ENCODE measurements at regions not wholly inside any gene's neighbourhood (a gene's known extent, or its start where the extent isn't known, plus 50 kb on each side); places are given as distances from the start of the nearest gene placed in this dataset.
"Not testable (repeated sequence)": the region's sequence is repeated elsewhere in the genome, so short reads cannot be mapped to it uniquely, and the experiment has no call there.

DNA sequence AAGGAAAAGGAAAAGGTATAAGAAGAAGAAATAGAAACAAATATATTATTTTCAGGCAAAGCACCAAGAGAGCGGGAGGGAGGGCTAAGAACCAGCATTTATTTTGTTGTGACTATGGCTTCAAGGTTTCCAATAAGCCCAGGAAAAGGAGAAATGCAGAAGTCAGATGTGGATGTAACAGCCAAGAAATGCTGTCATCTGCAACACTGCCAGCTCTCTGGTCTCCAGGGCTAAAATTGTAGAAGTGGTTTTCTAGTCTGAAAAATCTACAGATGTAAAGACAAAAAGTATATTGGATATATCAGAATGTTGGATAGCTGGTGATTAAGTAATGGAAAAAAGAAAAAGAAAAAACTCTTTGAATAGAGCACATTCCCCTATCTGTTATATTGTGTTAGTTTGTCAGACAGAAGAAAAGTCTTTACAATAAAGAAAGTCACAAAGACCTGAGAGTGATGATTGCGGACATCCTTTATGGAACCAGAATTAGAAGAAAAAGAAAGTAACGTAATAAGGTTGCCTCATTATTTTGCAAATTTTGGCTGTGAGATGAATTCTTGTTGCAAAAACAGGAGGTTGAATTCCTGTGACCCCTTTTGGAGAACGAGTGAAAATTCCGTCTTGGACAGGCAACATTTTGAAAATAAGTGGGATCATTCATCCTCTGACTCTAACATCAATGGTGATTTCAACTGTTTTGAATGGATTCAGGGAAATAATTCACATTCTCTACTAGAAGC lies 938.1 kb downstream of the TTLL7 start:
- no peak for DNase-seq (ENCODE audit: low read depth in 4 of 4, low spot score in 3 of 4)

DNA sequence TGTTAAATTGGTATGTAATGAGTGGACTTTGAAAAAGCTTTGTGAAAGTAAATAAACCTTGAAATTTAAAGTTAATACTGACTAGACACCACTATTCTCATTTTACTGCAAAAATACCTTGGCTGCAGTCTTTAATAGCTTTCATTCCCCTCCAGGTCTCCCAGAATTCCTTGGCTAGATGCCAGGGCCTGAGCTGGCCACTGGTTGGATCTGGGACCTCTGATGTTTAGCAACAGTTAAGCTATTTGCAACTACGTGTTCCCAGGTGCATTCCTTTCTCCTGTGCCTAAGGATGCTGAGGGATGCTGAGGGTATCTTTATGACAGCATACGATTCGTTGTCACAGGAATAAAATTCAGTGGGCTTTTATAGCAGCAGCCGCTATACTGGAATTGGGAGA lies 938.7 kb downstream of the TTLL7 start:
- no peak for DNase-seq (ENCODE audit: low read depth in 4 of 4, low spot score in 3 of 4)

DNA sequence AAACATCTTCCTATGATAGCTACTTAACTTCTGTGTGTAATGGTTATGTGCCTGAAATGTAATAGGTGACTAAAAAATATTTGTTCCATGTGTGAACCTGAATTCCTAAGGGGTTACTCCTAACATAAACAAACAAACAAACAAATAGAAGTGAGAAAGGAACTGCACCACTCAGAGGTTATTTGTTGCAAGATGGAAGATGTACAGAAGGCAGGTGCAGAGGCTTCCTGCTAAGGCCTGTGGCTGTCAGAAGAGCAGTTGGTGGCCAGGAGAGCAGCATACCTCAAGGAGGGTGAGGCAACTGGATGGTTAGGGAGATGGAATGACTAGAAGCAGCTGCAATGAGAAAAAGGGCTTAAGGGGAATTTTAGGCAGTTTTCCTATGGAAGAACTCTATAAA lies 940.6 kb downstream of the TTLL7 start:
- no peak for DNase-seq (ENCODE audit: low read depth in 4 of 4, low spot score in 3 of 4)

GRCh38 chr1:83055391-83056170 lies 943.4 kb downstream of the TTLL7 start:
- DNase-seq (ENCODE audit: low read depth in 4 of 4, low spot score in 3 of 4): no peak

GRCh38 chr1:83053446-83053845 lies 945.5 kb downstream of the TTLL7 start:
- no peak for DNase-seq (ENCODE audit: low read depth in 4 of 4, low spot score in 3 of 4)

- DNase-seq (ENCODE audit: low read depth in 4 of 4, low spot score in 3 of 4): no peak
Observed at GRCh38 chr1:83052865-83053264, 946.1 kb downstream of the TTLL7 start.

DNA sequence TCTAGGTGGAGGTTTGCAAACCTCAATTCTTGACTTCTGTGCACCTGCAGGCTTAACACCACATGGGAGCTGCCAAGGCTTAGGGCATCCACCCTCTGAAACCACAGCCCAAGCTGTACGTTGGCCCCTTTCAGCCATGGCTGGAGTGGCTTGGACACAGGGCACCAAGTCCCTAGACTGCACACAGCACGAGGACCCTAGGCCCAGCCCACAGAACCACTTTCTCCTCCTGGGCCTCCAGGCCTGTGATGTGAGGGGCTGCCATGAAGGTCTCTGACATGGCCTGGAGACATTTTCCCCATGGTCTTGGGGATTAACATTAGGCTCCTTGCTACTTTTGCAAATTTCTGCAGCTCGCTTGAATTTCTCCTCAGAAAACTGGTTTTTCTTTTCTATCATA lies 947.9 kb downstream of the TTLL7 start:
- DNase-seq (ENCODE audit: low read depth in 4 of 4, low spot score in 3 of 4): not testable (repeated sequence)

- DNase-seq (ENCODE audit: low read depth in 4 of 4, low spot score in 3 of 4): no peak
Observed at GRCh38 chr1:83043244-83043643, 955.7 kb downstream of the TTLL7 start.

DNA sequence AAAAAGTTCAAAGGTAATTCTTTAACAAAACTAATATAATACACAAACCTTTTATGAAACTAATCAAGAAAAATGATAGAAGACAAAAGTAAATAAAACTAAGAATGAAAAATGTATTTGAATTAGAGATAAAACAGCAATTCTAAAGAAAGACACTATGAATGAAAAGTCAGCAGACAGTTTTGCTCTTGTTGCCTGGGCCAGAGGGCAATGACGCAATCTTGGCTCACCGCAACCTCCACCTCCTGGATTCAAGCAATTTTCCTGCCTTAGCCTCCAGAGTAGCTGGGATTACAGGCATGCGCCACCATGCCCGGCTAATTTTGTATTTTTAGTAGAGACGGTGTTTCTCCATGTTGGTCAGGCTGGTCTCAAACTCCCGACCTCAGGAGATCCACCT lies 959.8 kb downstream of the TTLL7 start:
- not testable (repeated sequence) for DNase-seq (ENCODE audit: low read depth in 4 of 4, low spot score in 3 of 4)

DNA sequence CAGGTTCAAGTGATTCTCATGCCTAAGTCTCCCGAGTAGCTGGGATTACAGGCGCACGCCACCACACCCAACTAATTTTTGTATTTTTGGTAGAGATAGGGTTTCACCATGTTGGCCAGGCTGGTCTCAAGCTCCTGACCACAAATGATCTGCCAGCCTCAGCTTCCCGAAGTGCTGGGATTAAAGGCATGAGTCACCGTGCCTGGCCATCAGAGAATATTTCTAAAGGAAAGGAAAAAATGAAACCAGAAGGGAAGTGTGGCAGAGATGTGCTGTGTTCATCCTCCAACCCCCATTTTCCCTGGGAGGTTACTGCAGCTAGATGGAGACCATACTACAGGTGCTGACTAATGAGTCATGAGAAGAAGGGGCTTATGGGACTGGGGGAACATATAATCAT lies 964.1 kb downstream of the TTLL7 start:
- no peak for DNase-seq (ENCODE audit: low read depth in 4 of 4, low spot score in 3 of 4)

- no peak for DNase-seq (ENCODE audit: low read depth in 4 of 4, low spot score in 3 of 4)
Observed at GRCh38 chr1:83033682-83034081, 965.2 kb downstream of the TTLL7 start.

- DNase-seq (ENCODE audit: low read depth in 4 of 4, low spot score in 3 of 4): no peak
Observed at GRCh38 chr1:83029916-83030315, 969.0 kb downstream of the TTLL7 start.

DNA sequence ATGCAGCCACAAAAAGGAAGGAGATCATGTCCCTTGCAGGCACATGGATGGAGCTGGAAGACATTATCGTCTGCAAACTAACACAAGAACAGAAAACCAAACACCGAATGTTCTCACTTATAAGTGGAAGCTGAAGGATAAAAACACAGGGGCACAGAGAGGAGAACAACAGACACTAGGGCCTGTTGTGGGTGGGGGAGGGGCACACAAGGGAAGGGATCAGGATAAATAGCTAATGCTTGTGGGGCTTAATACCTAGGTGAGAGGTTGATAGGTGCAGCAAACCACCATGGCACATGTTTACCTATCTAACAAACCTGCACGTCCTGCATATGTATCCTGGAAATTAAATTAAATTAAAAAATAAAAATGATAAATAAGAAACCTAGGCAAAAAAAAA lies 969.9 kb downstream of the TTLL7 start:
- DNase-seq (ENCODE audit: low read depth in 4 of 4, low spot score in 3 of 4): no peak

GRCh38 chr1:83028467-83028866 lies 970.5 kb downstream of the TTLL7 start:
- no peak for DNase-seq (ENCODE audit: low read depth in 4 of 4, low spot score in 3 of 4)

GRCh38 chr1:83027511-83027910 lies 971.4 kb downstream of the TTLL7 start:
- DNase-seq (ENCODE audit: low read depth in 4 of 4, low spot score in 3 of 4): no peak

DNA sequence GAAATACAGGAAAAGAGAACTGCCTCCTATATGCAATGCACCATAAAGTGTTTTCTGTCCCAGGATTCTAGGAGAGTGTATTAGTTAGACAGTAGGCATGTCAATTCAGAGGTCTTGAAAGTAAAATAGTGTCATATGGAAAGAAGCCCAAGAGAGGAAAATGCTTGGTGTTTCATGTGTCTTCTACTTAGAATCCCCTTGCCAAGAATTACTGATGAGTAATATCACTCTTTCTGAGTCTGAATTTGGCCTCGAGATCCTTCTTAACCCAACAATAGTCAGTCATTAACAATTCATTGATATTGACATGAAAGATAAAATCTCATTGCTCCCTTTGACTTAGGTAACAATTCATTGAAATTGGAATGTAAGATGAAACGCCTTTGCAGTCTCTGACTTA lies 972.2 kb downstream of the TTLL7 start:
- no peak for DNase-seq (ENCODE audit: low read depth in 4 of 4, low spot score in 3 of 4)

GRCh38 chr1:83024251-83024767 lies 974.6 kb downstream of the TTLL7 start:
- no peak for DNase-seq (ENCODE audit: low read depth in 4 of 4, low spot score in 3 of 4)

DNA sequence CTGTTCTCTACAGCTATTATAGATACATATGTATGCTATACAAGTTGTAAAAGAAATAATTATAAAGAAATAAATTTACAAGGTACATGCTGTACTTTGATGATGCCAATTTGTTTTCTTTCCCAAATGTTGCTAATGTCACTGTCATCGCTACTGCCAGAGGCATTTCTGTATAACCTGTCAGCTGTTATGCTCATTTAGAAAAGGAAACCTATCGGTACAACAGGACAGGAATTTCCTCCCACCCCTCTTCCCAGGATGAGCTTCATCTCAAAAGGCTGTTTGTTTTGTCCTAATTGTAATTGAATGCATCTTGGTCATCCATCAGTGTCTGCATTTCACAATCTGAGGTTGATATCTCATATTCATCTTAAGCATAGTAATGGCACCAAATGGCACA lies 975.7 kb downstream of the TTLL7 start:
- DNase-seq (ENCODE audit: low read depth in 4 of 4, low spot score in 3 of 4): no peak

GRCh38 chr1:83022206-83022605 lies 976.7 kb downstream of the TTLL7 start:
- DNase-seq (ENCODE audit: low read depth in 4 of 4, low spot score in 3 of 4): no peak

DNA sequence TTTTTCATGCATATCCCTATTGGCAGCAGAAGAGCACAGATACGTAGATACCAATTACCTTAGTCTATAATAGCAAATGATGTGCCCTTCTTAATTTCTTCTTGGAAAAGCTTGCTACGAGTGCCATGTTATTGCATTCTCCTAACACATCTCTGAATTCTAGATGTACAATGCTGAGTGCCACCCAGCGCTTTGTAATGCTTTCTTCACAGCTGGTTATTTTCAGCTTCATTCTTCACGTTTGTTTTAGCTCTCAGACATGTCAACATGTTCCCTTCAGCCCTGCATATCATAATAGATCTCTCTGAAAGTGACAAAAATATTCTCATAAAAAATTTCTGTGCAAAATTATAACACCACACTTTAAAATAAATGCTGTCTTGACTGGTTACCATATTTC lies 981.2 kb downstream of the TTLL7 start:
- DNase-seq (ENCODE audit: low read depth in 4 of 4, low spot score in 3 of 4): no peak

DNA sequence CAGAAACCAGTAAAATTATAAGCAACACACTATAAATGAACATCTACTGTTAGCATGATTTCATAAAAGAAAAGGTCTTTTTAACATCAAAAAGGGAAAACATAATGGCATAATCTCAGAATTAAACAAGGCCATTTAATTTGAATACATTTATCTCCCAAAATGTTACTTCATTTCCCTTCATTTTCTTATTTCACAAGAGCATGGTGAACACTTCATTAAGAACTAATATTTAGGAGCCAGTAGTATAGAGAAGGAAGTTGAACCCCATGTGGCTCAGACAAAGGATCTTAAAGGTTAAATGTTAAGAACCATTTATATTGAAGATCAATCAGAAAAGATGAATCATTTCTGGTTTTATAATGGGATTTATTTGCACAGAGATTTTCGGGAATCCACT lies 981.7 kb downstream of the TTLL7 start:
- DNase-seq (ENCODE audit: low read depth in 4 of 4, low spot score in 3 of 4): no peak

DNA sequence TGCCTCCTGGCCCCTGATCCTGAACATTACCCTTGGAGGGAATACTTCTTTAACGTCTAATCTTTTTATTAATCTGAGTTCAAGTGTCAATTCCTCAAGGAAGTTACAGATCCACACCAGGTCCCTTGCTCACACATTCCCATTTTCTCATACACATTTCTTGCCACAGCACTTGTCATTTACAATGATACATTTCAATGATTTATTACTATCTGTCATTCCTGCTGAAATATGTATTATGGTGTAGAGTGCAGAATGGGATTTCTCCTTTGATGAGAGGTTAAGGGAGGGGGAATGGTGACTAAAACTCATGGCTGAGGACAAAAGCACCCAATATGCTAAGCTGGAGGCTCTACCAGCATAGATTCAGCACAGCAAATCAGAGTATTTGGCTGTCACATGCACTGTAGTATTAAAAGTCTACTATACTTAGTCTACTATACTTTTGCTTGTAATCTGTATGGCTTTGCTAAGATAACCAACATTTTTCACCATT lies 982.5 kb downstream of the TTLL7 start:
- no peak for DNase-seq (ENCODE audit: low read depth in 4 of 4, low spot score in 3 of 4)
